HG03064 (cell line): ENCODE measurements at regions not wholly inside any gene's neighbourhood (a gene's known extent, or its start where the extent isn't known, plus 50 kb on each side); places are given as distances from the start of the nearest gene placed in this dataset.

ENCODE experiments used
- ATAC-seq: cut with Tn5 transposase; IDR thresholded peaks from one replicate; pipeline ENCODE4 v1.9.1; 2021; ENCODE audit warnings: low read depth; ENCODE audit not compliant: unreplicated experiment

- no peak for ATAC-seq
These were observed 645.6 kb downstream of the GALR1 start for GRCh38 chr18:77895250-77895649.

- no peak for ATAC-seq
These were observed 647.1 kb downstream of the GALR1 start for GRCh38 chr18:77896586-77897252.

DNA sequence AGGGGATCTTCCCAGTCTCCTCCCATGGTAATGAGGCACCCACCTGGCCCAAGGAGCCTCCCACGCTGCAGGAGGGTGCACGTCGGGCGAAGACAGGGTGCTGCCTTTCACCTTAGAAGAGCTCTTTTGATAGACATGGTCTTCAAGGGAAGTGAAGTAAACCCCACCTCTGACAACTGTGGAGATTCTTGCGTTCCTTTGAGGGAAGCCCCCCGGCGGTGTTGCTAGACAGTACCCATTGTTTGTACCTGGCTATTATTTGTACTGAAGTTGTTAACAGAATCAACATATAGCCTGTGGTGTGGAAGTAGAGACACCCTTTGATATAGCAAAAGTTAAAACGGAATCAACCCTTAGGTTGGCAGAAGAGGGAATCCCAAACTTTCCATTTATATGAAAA lies 648.0 kb downstream of the GALR1 start:
- ATAC-seq, result no peak

DNA sequence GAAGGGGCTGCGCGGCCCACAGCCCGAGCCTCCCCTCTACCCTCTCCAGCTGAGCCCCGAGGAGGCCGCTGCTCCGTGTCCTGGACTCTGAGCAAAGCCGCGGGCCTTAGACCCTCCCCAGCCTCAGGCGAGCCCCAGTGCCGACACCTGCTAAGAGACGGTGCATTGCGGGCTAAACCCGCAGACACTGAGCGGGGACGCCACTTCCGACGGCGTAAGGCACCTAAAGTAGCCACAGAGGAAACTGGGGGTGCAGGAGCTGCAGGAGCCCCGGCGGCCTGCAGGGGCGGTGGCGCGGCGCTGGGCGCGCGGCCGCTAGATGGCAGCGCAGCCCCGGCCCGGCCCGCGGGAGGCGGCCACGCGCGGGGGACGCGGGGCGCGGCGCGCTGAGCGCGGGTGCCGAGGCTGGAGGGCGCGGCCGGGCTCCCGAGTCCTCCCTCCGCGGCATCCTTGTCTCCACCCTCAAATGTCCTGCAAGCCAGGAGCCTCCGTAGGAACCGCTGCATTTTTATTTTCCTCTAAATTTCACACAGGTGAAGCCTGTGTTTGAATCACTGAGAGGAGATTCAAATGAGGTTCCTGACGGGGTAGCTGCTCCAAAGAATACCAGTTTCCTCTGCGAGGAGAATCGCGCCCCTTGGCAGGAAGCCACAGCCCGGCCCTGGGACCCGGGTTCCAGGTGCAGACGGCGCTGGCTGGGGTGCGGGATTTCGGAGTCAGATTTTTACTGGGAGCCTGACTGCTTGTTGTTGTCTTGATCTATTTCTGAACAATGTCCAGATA lies 650.5 kb downstream of the GALR1 start:
- peak; percentile 99 for ATAC-seq

DNA sequence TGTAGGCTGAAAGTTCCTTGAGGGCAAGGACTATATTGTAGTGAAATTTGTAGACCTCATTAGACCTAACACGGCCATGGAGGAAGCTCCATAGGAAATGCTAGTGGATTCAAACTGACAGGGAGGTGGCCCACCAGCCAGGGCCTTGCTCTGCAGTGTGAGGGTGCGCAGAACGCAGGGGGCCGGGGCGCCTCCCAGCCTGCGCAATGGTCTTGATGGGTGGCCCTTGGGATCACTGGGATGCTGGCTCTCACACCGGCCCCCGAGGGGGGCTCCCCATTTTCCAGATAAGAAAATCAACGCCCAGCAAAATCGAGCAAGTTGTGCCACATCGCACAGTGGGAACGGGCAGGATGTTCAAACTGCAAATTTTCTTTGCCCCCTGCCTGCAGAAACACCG lies 655.4 kb downstream of the GALR1 start:
- ATAC-seq, result no peak

- no peak for ATAC-seq
These were observed 655.9 kb downstream of the GALR1 start for GRCh38 chr18:77905449-77906055.

DNA sequence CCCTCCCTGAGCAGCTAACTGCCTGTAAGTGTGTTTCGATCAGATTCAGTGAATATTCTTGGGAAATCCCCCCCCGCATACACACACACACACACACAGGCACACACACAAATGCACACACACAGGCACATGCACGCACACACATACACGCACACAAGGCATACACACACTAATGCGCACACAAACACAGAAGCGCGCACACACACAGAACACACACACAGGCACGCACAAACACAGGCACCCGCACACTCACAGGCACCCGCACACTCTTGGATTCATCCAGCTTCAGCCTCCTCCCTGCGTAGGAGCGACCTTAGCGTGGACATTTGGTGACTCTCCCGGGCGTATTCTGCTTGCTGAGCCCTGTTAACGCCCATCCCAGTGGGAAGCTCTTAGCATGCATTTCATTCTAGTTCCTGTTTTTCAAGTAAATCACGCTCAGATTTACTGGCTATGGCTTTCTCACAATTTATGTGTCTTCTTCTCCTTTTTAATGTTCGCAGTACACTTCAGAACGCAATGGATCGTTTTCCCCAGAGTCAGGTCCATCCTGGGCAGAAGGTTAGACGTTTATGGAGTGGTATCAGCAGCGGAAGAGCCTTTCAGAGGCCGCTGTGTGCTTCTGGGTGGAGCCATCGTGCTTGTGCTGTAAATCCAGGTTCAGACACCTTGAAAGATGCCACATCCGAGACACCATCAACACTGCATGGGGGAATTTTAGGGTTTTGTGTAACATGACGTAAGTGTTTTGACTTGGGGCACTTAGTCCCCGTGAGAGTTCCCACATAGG lies 656.6 kb downstream of the GALR1 start:
- ATAC-seq, result no peak

DNA sequence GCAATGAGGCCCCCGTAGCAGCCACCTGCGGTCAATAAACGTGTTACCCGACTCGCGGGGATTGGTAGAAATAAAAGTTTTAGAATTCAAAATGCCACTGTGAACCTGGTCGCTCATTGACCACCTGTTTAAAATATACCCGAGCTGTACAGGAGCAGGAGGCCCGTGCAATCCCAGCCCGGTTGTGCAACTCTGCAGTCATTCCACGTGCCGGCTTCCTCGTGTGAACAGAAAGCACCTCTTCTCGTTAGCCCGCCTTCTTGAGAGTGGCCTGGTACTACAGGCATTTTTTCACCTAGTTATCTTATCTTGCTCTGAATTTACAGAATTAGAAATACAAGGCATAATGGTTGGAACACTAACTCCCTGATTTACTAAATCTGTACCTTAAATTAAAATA lies 660.7 kb downstream of the GALR1 start:
- ATAC-seq, result no peak

DNA sequence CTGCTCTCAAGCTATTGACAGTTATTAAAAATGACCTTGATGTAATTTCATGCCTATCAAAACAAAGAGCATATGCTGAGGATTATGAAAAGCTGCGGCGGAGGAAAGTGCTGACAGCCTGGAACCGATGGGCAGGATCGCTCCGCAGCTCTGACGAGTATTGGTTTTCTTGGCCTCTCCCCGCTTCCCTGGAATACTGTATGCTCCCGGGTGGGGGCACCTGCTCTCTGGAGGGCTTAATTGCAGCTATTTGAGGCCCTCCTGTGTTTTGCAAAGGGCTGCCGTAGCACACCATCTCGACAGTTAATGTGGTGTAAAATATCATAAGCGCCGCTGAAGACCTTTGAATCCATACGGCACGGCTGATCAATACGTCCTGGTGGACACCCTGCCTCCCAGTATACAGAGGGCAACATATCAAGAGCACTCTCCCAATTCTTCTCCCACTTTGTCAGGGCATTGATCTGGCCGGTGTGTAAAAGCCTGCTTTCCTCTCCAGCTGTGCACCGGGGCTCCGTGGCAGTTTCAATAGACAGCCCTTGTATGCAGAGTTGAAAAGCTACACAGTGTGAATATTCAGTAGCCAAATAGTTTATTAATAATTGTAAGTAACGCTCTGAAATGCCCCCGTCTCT lies 662.4 kb downstream of the GALR1 start:
- no peak for ATAC-seq

DNA sequence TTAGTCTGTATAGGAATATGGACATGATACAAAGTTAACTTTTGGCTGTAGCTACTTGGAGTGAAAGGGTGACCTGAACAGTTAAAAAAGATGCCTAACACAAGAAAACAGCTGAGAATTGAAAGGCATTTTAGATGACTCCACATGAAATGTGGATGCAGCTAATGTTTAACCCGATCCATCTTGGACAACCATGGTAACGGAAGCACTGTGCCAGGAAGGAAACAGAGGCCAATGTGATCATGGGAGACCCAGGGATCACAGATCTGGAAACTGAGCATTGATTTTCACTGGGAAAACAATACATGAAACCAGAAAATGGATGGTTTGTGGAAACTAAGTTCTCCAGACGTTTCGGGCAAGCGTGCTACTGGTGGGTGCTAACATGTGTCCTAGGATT lies 669.1 kb downstream of the GALR1 start:
- no peak for ATAC-seq

DNA sequence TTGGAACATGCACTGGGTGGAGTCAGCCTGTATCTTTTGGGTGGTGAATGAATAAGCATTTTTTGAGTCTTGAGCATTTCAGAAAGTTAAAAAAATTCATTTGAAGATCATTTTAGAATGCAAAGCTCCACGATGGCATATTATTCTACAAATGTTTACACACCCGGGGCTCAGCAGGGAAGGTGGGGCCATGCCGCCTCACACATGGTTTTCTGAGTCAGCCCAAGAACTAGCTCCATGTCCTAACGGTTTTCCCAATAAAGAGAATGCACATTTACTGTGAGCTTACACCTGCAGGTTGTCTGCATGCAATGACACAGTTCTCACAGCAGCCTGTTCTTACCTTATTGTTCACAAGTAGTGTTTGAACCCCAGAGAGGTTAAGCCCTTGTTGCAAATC lies 670.3 kb downstream of the GALR1 start:
- ATAC-seq, result no peak

DNA sequence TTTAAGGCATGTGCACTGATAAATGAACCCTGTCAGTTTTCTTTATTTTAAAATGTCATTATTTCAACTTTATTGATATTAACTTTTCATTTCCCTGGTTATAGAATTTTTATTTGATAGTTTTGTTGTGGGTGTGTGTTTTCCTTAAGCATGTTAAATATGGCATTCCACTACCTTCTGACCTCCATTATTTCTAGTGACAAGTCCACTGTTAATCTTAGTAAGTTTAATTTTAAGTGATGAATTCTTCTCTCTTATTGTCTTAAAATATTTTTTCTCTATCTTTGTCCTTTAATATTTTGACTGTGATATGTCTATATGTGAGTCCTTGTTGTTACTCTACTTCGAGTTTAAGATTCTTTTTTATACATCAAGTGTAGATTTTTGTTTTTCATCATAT lies 685.7 kb downstream of the GALR1 start:
- ATAC-seq, result no peak

DNA sequence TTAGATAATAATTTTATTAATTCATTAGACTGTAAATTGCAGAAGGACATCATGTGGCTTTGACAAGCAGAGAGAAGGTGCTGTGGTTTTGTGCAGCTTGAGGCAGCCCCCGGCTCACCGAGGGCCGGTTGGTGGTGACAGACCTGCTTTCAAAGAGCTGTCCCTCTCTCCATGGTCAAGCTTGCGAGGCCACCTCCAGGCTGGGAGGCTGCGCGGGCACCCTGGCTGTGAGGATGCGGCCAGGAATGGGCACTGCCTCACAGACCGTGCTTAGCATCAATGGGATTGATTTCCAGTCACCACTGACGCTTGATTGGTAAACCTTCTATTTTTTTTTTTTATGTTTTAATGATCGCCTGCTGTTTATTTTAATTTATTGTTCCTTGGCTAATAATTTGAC lies 690.9 kb downstream of the GALR1 start:
- ATAC-seq, result no peak

GRCh38 chr18:77944533-77944932 lies 694.9 kb downstream of the GALR1 start:
- ATAC-seq, result no peak

DNA sequence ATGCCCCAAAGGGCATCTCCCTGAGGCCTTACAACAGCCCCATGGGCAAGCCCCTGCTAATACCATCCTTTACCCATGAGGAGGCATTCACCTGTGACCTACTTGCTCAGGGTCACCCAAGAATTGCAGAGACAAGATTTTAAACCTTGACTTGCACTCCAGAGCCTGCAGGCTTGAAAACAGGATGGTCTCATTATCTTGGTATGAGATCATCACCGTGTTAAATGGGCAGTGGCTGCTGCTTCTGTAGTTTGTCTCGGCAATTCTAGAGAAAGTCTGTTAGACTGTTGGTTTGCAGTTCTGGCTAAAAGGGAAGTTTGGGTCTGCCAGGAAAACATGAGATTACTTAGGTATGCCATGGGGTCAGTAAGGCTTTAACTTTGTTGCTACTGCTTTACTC lies 698.9 kb downstream of the GALR1 start:
- ATAC-seq, result no peak

DNA sequence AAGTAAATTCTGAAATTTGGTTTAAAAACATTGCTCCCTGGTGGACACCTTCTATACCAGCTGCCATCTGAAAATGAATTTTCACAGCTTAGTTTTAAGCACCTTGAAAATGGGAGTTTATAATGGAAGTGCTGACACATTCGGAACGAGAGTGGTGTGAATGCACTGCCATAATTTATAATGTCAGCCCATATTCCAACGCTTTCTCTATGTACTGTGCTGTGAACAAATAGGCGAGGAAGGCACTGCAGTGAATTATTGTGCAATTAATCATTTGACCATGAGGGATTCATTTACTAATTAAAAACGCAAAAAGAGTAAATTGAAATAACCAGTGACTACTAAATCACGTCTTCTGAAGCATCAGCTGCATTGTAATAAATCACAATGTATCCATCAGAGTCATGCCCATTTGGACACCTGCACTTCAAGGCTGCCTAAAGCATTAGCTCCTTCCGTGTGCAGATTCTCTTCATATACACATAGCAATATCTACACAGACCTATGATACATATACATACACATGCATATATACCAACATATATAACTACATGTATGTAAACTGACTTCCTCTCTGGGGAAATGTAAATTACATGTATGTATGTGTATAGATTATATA lies 699.8 kb downstream of the GALR1 start:
- ATAC-seq, result no peak

DNA sequence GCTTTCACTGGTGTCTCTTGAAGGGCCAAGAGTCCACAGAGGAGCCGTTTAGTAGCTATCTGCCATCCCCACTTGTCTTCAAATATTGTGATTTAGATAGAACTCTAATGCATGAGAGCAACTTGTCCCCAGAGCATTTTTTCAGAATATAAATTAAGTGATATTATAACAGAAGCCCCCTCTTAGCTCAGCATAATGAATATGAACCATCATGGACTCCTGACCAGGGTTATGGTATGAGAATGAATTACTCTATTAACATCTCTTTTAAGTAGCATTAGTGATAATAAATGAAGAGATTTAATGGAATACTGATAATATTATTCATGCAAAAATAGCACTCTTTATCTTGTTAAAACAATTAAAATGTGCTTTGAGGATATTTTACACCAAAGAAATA lies 709.6 kb downstream of the GALR1 start:
- no peak for ATAC-seq

DNA sequence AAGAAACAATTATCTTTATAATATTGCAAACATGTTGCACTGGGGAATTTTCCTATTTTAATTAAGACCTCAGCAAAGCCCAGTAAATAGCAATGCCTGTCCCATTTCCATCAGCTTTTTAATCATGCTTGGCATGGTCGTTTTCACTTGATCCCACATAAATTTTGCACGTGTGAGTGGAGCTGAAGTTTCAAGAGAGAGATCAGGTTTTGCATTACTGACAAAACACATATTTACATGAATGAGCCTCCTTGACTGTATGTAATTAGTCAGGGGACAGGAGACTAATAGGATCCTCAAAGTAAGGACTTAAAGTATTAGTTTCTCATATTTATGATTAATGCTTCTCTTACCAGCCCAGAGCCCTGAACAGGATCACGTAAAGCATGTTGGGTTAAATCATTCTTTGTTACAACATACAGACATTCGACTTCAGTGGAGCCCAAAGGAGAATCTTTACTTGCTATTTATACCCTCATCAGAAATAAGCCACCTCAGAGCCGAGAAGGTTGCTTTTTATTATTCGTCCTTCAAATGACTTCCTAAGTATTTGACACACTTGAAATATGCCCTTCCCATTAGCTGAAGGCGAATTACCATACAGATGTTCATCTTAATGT lies 711.3 kb downstream of the GALR1 start:
- ATAC-seq, result no peak

DNA sequence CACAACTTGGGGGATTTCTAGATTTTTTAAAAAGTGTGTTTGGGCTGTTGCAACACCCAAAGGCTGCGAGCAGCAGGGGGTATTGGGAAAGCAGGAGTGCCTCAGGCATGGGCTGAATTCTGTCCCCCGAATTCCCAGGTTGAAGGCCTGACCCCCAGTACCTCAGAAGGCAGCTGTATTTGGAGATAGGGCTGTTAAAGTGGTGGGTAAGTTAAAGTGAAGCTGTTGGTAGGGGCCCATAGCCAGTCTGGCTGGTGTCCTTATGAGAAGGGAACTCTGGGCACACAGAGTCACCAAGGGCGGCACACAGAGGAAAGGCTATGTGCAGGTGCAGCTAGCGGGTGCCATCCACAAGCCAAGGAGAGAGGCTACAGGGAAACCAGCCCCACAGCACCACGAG lies 717.4 kb downstream of the GALR1 start:
- ATAC-seq, result no peak

DNA sequence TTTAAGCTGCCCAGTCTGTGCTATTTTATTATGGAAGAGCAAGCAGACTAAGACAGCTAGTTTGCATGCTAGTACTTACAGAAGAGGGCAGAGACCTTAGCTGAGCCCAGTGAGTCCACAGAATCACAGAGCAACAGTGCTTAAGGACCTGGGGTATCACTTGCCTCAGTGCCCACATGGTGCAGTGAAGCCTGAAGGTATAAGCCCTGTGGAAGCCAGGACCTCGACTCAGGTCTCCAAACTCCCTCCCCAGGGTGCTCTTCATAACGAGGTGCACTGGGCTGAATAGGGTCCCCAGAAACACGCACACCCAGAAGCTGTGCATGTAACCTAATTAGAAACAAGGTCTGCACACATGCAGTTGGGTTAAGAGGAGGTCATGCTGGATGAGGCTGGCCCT lies 718.1 kb downstream of the GALR1 start:
- ATAC-seq, result no peak
